ENCODE measurements at regions not wholly inside any gene's neighbourhood (a gene's known extent, or its start where the extent isn't known, plus 50 kb on each side); places are given as distances from the start of the nearest gene placed in this dataset.

DNA sequence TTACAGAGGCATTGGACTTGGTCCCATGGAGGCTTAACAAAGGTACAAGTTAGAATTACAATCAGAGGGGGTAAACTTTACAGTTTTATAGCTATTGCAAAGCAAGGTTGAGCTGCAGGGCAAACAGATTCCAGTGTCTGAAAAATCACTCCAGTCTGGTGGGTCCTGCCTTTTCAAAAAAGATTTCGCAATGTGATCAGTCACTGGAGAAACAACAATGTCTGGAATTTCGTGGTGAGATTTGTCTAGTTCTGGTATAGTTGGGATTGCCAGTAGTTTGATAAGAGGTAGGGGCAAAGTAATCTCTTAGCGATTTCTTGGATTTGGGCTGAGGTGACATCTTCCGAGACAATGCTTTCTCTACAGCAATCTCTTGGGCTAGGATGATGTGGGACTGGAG, 1198.2 kb upstream of the PCDH9 start:
- Mint-ChIP-seq H3K36me3 (ENCODE audit: low read depth) (no peaks in the 10 kb centered on the region), H3K9me3 (peaks cover 23% of the 10 kb centered on the region), H3K4me1 (ENCODE audit: low read depth) (no peaks in the 10 kb centered on the region), H3K27ac (no peak overlapping the region), H3K4me3 (no peak overlapping the region), H3K27me3 (ENCODE audit: insufficient read depth) (no peaks in the 10 kb centered on the region)
- no peak for DNase-seq (ENCODE audit: low spot score)
- intact Hi-C loops (cut with micrococcal nuclease), result no loop called here

GRCh38 chr13:68417801-68418200, 1187.7 kb upstream of the PCDH9 start:
- Mint-ChIP-seq H3K9me3 (peaks cover 25% of the 10 kb centered on the region), H3K27ac (no peak overlapping the region), H3K36me3 (ENCODE audit: low read depth) (no peaks in the 10 kb centered on the region), H3K4me1 (ENCODE audit: low read depth) (no peaks in the 10 kb centered on the region), H3K27me3 (ENCODE audit: insufficient read depth) (no peaks in the 10 kb centered on the region), H3K4me3 (no peak overlapping the region)
- no peak for DNase-seq (ENCODE audit: low spot score)
- intact Hi-C loops (cut with micrococcal nuclease), result no loop called here

- Mint-ChIP-seq H3K27ac (no peak overlapping the region), H3K27me3 (ENCODE audit: insufficient read depth) (no peaks in the 10 kb centered on the region), H3K4me1 (ENCODE audit: low read depth) (no peaks in the 10 kb centered on the region), H3K36me3 (ENCODE audit: low read depth) (no peaks in the 10 kb centered on the region), H3K4me3 (no peak overlapping the region), H3K9me3 (peaks cover 20% of the 10 kb centered on the region)
- DNase-seq (ENCODE audit: low spot score), result no peak
- intact Hi-C loops (cut with micrococcal nuclease), result no loop called here
These were observed 1179.9 kb upstream of the PCDH9 start for GRCh38 chr13:68410007-68410406.

GRCh38 chr13:68390987-68391386, 1160.9 kb upstream of the PCDH9 start:
- Mint-ChIP-seq H3K4me1 (ENCODE audit: low read depth) (no peaks in the 10 kb centered on the region), H3K27ac (no peak overlapping the region), H3K27me3 (ENCODE audit: insufficient read depth) (no peaks in the 10 kb centered on the region), H3K36me3 (ENCODE audit: low read depth) (no peaks in the 10 kb centered on the region), H3K4me3 (no peak overlapping the region), H3K9me3 (peaks cover 17% of the 10 kb centered on the region)
- no peak for DNase-seq (ENCODE audit: low spot score)
- intact Hi-C loops (cut with micrococcal nuclease), result no loop called here

DNA sequence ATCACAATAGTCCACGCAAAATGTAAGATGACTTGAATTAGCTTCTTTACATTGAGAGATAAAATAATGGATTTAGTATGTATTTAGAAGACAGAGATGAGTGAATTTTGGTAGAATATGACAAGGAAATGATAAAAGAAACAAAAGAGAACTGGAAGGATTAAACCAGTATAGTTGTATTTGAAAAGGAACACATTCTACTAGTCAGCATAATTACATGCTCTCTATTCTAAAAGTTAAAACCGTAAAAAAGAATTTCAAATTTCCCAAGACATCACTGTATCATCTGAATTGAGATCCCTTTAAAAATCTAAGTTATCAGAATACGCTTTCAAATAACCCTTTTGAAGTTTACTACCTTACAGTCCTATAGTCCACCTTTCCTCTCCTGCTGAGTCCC, 1156.7 kb upstream of the PCDH9 start:
- intact Hi-C loops (cut with micrococcal nuclease), result no loop called here

GRCh38 chr13:68380041-68380973, 1150.2 kb upstream of the PCDH9 start:
- H3K4me3 Mint-ChIP-seq, result no peak overlapping the region
- intact Hi-C loops (cut with micrococcal nuclease), result no loop called here
- H3K9me3 Mint-ChIP-seq, result peaks cover 11% of the 10 kb centered on the region
- DNase-seq (ENCODE audit: low spot score), result no peak
- H3K27ac Mint-ChIP-seq, result no peak overlapping the region
- no peaks in the 10 kb centered on the region for H3K4me1 Mint-ChIP-seq (ENCODE audit: low read depth)
- no peaks in the 10 kb centered on the region for H3K36me3 Mint-ChIP-seq (ENCODE audit: low read depth)
- no peaks in the 10 kb centered on the region for H3K27me3 Mint-ChIP-seq (ENCODE audit: insufficient read depth)

More for the DNA sequence above, 1156.7 kb upstream of the PCDH9 start:
- H3K4me1 Mint-ChIP-seq (ENCODE audit: low read depth), result no peaks in the 10 kb centered on the region
- H3K27ac Mint-ChIP-seq, result no peak overlapping the region
- no peaks in the 10 kb centered on the region for H3K36me3 Mint-ChIP-seq (ENCODE audit: low read depth)
- no peak overlapping the region for H3K4me3 Mint-ChIP-seq
- peaks cover 17% of the 10 kb centered on the region for H3K9me3 Mint-ChIP-seq
- no peak for DNase-seq (ENCODE audit: low spot score)
- no peaks in the 10 kb centered on the region for H3K27me3 Mint-ChIP-seq (ENCODE audit: insufficient read depth)

DNA sequence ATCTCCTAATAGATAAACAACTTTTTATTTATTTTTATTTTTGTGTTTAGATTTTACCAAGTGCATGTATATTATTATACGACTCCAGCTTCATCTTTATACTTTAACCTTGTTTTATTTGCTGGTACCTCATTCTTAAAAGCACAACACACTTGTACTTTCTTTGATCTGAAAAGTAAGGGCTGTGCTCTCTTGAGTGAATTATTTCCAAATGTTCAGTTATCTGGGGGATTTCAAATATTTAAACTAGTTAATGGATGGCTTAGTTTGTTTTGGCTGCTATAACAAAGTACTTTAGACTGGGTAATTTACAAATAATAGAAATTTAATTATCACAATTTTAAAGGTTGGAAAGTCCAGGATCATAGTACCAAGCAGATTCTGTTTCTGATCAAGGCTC, 1148.2 kb upstream of the PCDH9 start:
- Mint-ChIP-seq H3K36me3 (ENCODE audit: low read depth) (no peaks in the 10 kb centered on the region), H3K27ac (no peak overlapping the region)
- no peak for DNase-seq (ENCODE audit: low spot score)

DNA sequence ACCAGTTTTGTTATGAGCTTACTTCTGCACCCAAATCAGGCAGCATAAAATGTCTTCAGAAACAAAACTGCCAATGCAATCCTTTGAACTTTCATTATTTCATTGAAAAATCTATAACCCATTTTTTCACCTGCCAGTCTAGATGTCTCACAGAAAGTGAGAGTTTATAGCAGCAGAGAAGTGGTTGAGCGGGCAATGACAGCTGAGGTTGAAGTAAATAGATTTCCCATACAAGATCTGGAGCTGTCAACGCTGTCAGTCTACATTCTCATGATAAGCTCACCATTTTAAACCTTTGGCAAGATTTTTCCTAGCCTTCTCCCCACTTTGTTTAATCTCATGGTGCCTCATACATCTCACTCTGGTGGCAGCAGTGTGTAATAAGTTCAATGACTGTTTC, 1144.9 kb upstream of the PCDH9 start:
- Mint-ChIP-seq H3K36me3 (ENCODE audit: low read depth) (no peaks in the 10 kb centered on the region), H3K9me3 (peaks cover 20% of the 10 kb centered on the region), H3K4me1 (ENCODE audit: low read depth) (no peaks in the 10 kb centered on the region), H3K27ac (no peak overlapping the region), H3K4me3 (no peak overlapping the region), H3K27me3 (ENCODE audit: insufficient read depth) (no peaks in the 10 kb centered on the region)
- DNase-seq (ENCODE audit: low spot score), result no peak
- intact Hi-C loops (cut with micrococcal nuclease), result no loop called here

More for the DNA sequence above, 1148.2 kb upstream of the PCDH9 start:
- no peaks in the 10 kb centered on the region for H3K27me3 Mint-ChIP-seq (ENCODE audit: insufficient read depth)
- H3K9me3 Mint-ChIP-seq, result peaks cover 12% of the 10 kb centered on the region
- intact Hi-C loops (cut with micrococcal nuclease), result no loop called here
- no peaks in the 10 kb centered on the region for H3K4me1 Mint-ChIP-seq (ENCODE audit: low read depth)
- no peak overlapping the region for H3K4me3 Mint-ChIP-seq

- Mint-ChIP-seq H3K4me3 (no peak overlapping the region), H3K27ac (no peak overlapping the region)
- intact Hi-C loops (cut with micrococcal nuclease), result no loop called here
These were observed 1139.6 kb upstream of the PCDH9 start for GRCh38 chr13:68369739-68370138.

DNA sequence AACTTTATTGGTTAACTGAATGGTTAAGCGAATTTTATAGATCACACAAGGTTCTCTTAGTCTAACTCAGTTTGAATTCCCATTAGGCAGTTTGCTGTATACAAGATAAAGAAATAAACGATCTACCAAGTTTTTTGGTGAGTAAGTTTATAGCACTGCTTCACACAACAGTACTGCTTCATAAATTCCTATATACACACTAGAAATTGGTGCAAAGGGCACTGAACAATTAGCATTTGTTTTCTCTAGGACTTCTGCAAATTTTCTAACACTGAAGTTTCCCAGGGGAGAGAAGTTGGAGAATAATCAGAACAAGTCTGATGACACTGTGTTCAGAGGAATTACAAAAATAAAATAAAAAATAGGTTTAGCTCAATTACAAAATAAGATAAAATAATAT, 1138.8 kb upstream of the PCDH9 start:
- no peak for DNase-seq (ENCODE audit: low spot score)
- Mint-ChIP-seq H3K36me3 (ENCODE audit: low read depth) (no peaks in the 10 kb centered on the region), H3K27me3 (ENCODE audit: insufficient read depth) (no peaks in the 10 kb centered on the region), H3K4me1 (ENCODE audit: low read depth) (no peaks in the 10 kb centered on the region), H3K27ac (no peak overlapping the region), H3K4me3 (no peak overlapping the region), H3K9me3 (peaks cover 17% of the 10 kb centered on the region)
- intact Hi-C loops (cut with micrococcal nuclease), result no loop called here

More at GRCh38 chr13:68369739-68370138, 1139.6 kb upstream of the PCDH9 start:
- Mint-ChIP-seq H3K9me3 (peaks cover 16% of the 10 kb centered on the region), H3K4me1 (ENCODE audit: low read depth) (no peaks in the 10 kb centered on the region), H3K36me3 (ENCODE audit: low read depth) (no peaks in the 10 kb centered on the region), H3K27me3 (ENCODE audit: insufficient read depth) (no peaks in the 10 kb centered on the region)
- DNase-seq (ENCODE audit: low spot score), result no peak

DNA sequence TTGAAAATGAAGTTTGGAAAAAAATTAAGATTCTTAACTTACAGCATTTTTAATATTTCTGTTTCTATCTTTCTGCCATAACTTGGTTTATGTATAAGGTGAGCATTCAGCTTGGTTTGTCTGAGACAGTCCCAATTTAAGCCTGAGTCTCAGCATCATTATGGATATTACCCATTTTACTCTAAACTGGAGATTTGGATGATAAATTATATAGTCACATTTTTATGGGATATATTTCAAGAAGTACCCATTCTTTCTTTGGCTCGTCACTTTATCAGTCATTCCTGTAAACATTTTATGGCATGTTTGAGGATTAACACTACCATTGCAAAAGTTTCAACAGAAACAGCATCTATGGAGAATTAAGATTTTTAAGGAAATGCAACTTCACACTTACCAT, 1129.0 kb upstream of the PCDH9 start:
- H3K4me3 Mint-ChIP-seq, result no peak overlapping the region
- peaks cover 14% of the 10 kb centered on the region for H3K9me3 Mint-ChIP-seq
- H3K27ac Mint-ChIP-seq, result no peak overlapping the region
- DNase-seq (ENCODE audit: low spot score), result no peak
- intact Hi-C loops (cut with micrococcal nuclease), result no loop called here
- no peaks in the 10 kb centered on the region for H3K4me1 Mint-ChIP-seq (ENCODE audit: low read depth)
- H3K36me3 Mint-ChIP-seq (ENCODE audit: low read depth), result no peaks in the 10 kb centered on the region
- no peaks in the 10 kb centered on the region for H3K27me3 Mint-ChIP-seq (ENCODE audit: insufficient read depth)

DNA sequence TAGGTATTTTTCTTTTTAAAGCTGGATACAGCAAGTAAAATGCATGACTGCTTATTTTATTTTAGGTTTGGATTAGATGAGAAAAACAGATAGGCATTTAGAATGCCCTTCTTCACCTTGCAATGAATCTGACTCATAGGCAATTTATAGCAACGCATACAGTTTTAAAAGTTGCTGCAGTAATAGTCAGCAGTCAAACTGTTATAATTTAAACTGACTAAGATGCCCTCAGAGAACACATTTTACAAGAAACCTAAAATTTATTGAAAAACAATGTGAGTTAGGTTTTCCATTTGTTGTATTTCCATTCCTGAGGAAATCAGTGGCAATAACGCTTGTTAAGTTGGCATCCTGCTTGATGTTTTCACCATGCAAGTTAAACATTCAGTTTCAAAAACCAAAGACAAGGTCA, 1128.2 kb upstream of the PCDH9 start:
- intact Hi-C loops (cut with micrococcal nuclease), result no loop called here
- no peak overlapping the region for H3K27ac Mint-ChIP-seq
- no peak for DNase-seq (ENCODE audit: low spot score)
- no peaks in the 10 kb centered on the region for H3K36me3 Mint-ChIP-seq (ENCODE audit: low read depth)
- peaks cover 10% of the 10 kb centered on the region for H3K9me3 Mint-ChIP-seq
- no peak overlapping the region for H3K4me3 Mint-ChIP-seq
- no peaks in the 10 kb centered on the region for H3K4me1 Mint-ChIP-seq (ENCODE audit: low read depth)
- H3K27me3 Mint-ChIP-seq (ENCODE audit: insufficient read depth), result no peaks in the 10 kb centered on the region

DNA sequence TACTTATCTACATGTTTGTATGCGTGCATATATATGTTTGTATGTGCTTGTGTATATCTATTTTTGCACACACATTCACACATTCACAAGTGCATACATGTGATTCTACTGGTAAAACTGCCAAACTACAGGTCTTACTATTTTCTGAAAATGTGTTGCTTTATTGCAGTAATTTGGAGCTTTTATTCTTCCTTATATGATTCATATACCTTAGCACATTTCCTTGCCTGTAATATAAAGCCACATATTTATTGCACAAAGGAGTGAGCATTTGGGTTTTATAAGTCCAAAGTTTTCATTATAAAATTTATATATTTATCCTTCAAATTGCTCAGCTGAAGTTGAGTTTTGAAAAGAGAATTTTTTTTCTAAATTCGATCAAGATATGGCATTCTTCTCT, 1120.4 kb upstream of the PCDH9 start:
- H3K36me3 Mint-ChIP-seq (ENCODE audit: low read depth), result no peaks in the 10 kb centered on the region
- H3K4me3 Mint-ChIP-seq, result no peak overlapping the region
- H3K4me1 Mint-ChIP-seq (ENCODE audit: low read depth), result no peaks in the 10 kb centered on the region
- peaks cover 5% of the 10 kb centered on the region for H3K9me3 Mint-ChIP-seq
- no peak overlapping the region for H3K27ac Mint-ChIP-seq
- DNase-seq (ENCODE audit: low spot score), result no peak
- intact Hi-C loops (cut with micrococcal nuclease), result no loop called here
- no peaks in the 10 kb centered on the region for H3K27me3 Mint-ChIP-seq (ENCODE audit: insufficient read depth)

Data from activated T-helper 1 cell treated with anti-CD3 and anti-CD28 coated beads, Interleukin-12 subunit alpha, Interleukin-12 subunit beta, Interleukin-2, Interleukin-4 antibody, amounts not matched to agents 30 ng/mL and 10 ng/mL and 1 ng/mL, durations not matched to agents 14 hours and 24 hours and 36 hours (primary cell).